Activated CD4-positive, alpha-beta T cell treated with anti-CD3 and anti-CD28 coated beads for 48 hours (primary cell): ENCODE measurements at regions not wholly inside any gene's neighbourhood (a gene's known extent, or its start where the extent isn't known, plus 50 kb on each side); places are given as distances from the start of the nearest gene placed in this dataset.

Experiments used
- DNase-seq: peaks from one replicate; pipeline ENCODE4 v3.0.0-alpha.2; 2020

GRCh38 chr20:30007496-30007895 lies 1250.0 kb upstream of the DEFB115 start:
- peak; percentile 1 for DNase-seq
